ENCODE measurements at regions not wholly inside any gene's neighbourhood (a gene's known extent, or its start where the extent isn't known, plus 50 kb on each side); places are given as distances from the start of the nearest gene placed in this dataset.
A peak's percentile ranks its signal among the peaks of the same experiment; 100 is the strongest.

DNA sequence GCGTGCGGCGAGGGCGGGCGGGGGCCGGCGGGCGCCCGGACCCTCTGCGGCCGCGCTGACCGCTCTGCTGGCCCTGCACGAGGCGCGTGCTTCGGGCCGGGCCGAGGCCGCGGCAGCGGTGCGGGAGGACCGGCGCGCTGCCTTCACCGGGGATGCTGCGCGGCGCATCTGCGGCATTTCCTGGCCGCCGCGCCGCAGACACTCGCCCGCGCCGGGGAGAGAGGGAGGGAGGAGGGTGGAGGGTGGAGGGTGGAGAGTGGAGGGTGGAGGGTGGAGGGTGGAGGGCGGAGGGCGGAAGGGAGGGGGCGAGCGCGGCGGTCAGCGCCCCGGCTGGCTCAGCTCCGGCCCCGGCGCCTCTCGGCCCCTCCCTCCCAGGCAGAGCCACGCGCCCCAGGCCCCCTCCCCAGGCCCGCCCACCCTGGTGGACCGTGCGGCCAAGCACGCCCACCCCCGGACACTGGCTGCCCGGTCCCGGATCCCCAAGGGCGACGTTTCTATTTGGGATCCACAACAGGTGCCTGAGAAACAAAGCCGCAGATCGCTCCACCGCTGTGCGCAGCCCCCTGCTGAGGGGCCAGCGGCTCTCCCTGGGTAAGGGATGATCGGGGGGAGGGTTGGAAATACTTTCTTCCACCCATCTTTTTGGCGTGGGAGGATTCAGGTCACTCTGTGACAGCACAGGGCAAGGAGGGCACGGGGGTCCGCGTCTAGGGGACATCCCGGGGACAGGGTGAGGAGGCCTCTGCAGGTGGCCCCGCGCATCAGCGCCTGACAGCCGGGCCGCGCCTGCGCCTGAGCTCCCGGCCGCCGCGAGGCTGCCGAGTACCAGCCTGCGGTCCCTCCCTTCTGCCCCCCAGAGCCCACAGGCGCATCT lies 111.2 kb upstream of the BEND6 start (continued):
- TF ChIP-seq, protein P1, sequence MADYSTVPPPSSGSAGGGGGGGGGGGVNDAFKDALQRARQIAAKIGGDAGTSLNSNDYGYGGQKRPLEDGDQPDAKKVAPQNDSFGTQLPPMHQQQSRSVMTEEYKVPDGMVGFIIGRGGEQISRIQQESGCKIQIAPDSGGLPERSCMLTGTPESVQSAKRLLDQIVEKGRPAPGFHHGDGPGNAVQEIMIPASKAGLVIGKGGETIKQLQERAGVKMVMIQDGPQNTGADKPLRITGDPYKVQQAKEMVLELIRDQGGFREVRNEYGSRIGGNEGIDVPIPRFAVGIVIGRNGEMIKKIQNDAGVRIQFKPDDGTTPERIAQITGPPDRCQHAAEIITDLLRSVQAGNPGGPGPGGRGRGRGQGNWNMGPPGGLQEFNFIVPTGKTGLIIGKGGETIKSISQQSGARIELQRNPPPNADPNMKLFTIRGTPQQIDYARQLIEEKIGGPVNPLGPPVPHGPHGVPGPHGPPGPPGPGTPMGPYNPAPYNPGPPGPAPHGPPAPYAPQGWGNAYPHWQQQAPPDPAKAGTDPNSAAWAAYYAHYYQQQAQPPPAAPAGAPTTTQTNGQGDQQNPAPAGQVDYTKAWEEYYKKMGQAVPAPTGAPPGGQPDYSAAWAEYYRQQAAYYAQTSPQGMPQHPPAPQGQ (CRISPR knock-in tag; IDR thresholded peaks at IDR 0.05; ENCODE audit: borderline replicate concordance) = no peak
- TF ChIP-seq, protein P2, sequence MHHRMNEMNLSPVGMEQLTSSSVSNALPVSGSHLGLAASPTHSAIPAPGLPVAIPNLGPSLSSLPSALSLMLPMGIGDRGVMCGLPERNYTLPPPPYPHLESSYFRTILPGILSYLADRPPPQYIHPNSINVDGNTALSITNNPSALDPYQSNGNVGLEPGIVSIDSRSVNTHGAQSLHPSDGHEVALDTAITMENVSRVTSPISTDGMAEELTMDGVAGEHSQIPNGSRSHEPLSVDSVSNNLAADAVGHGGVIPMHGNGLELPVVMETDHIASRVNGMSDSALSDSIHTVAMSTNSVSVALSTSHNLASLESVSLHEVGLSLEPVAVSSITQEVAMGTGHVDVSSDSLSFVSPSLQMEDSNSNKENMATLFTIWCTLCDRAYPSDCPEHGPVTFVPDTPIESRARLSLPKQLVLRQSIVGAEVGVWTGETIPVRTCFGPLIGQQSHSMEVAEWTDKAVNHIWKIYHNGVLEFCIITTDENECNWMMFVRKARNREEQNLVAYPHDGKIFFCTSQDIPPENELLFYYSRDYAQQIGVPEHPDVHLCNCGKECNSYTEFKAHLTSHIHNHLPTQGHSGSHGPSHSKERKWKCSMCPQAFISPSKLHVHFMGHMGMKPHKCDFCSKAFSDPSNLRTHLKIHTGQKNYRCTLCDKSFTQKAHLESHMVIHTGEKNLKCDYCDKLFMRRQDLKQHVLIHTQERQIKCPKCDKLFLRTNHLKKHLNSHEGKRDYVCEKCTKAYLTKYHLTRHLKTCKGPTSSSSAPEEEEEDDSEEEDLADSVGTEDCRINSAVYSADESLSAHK (CRISPR knock-in tag; IDR thresholded peaks at IDR 0.05; ENCODE audit: borderline replicate concordance) = no peak
- no peak for TF ChIP-seq RAD51 (IDR thresholded peaks at IDR 0.05; ENCODE audit: borderline replicate concordance)
- TF ChIP-seq ZNF761 (CRISPR knock-in tag; conservative IDR thresholded peaks at IDR 0.05) = no peak
- TF ChIP-seq, protein P3, sequence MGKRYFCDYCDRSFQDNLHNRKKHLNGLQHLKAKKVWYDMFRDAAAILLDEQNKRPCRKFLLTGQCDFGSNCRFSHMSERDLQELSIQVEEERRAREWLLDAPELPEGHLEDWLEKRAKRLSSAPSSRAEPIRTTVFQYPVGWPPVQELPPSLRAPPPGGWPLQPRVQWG (CRISPR knock-in tag; IDR thresholded peaks at IDR 0.05; ENCODE audit: borderline replicate concordance, low read depth) = no peak
- TF ChIP-seq, protein P4, sequence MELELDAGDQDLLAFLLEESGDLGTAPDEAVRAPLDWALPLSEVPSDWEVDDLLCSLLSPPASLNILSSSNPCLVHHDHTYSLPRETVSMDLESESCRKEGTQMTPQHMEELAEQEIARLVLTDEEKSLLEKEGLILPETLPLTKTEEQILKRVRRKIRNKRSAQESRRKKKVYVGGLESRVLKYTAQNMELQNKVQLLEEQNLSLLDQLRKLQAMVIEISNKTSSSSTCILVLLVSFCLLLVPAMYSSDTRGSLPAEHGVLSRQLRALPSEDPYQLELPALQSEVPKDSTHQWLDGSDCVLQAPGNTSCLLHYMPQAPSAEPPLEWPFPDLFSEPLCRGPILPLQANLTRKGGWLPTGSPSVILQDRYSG (CRISPR knock-in tag; IDR thresholded peaks at IDR 0.05) = 0 out of 2 replicates have a peak, but pooled peaks have one; percentile 67
- peak; percentile 65 for TF ChIP-seq ZFY (CRISPR knock-in tag; IDR thresholded peaks at IDR 0.05)
- no peak for TF ChIP-seq MLLT10 (CRISPR knock-in tag; IDR thresholded peaks at IDR 0.05)
- peak; percentile 29; the same call in 1 of the 2 replicates for TF ChIP-seq FOXO1 (CRISPR knock-in tag; IDR thresholded peaks at IDR 0.05)
- no peak for TF ChIP-seq REL (CRISPR knock-in tag; conservative IDR thresholded peaks at IDR 0.05)

Data from HepG2 (cell line).